K562 (cell line): ENCODE measurements at regions not wholly inside any gene's neighbourhood (a gene's known extent, or its start where the extent isn't known, plus 50 kb on each side); places are given as distances from the start of the nearest gene placed in this dataset.

Source experiments
- ATAC-seq: fragments of 200-7000 bp; cut with Tn5 transposase; 3 replicates; pipeline ENCODE4 v1.9.1; 2020; ENCODE audit warnings: moderate library complexity
- BruUV-seq: library from RNA; stranded (reverse); fragments of 400-500 nt; replicated peaks from 2 replicates; lab custom pipeline; 2021; lab: Mats Ljungman, UMichigan
- CTCF ChIA-PET: fragments of 300-600 bp; formaldehyde crosslinking; extraction: SDS; loops from one replicate; lab custom pipeline; 2021; ENCODE audit warnings: low intra/inter-chr PET ratio; lab: Yijun Ruan, JAX
- POLR2A ChIA-PET: fragments of 300-600, 350-650 bp; sonication (Branson Sonifier 250); formaldehyde crosslinking; extraction: SDS; loops from one replicate; lab custom pipeline; 2021; ENCODE audit warnings: antibody characterized with exemption, inconsistent platforms; lab: Yijun Ruan, JAX
- DNase-seq, 4 experiments: peaks; one replicate each; pipeline versions ENCODE4 v3.0.0 to v3.0.0-alpha.2; 2011 to 2018; ENCODE audit warnings: low spot score in 3 of 4, mixed read lengths in 3 of 4; ENCODE audit errors: extremely low read depth in 1 of 4
- FAIRE-seq: peaks from 2 replicates; lab custom pipeline; 2011; peaks lifted over from hg19 to GRCh38; lab: Jason Lieb, UNC
- H2AFZ ChIP-seq: 2 replicates; pipeline ENCODE4 v1.6.0; 2011; ENCODE audit warnings: low read depth, low read length, control low read depth, inconsistent platforms
- H3K27ac ChIP-seq: fragments of 200-600 bp; 3 replicates; pipeline ENCODE4 v1.8.0; 2011; ENCODE audit warnings: low read depth, mild to moderate bottlenecking, control low read depth, inconsistent platforms, low read length, moderate library complexity, mixed read lengths; ENCODE audit errors: extremely low read depth
- H3K27me3 ChIP-seq, 2 experiments: fragments of 300-600 bp in 1 of 2; 2 replicates in 1 of 2; 3 replicates in 1 of 2; pipeline versions ENCODE4 v1.6.0 to v1.8.0; 2011; ENCODE audit warnings: inconsistent platforms in 2 of 2, low read length in 2 of 2, mild to moderate bottlenecking in 1 of 2, mixed read lengths in 1 of 2, moderate library complexity in 1 of 2; ENCODE audit not compliant: control insufficient read depth in 2 of 2, insufficient read depth in 2 of 2
- H3K36me3 ChIP-seq: fragments of 300-600 bp; 3 replicates; pipeline ENCODE4 v1.8.0; 2011; ENCODE audit warnings: mild to moderate bottlenecking, low read length, inconsistent platforms; ENCODE audit not compliant: control insufficient read depth, insufficient read depth
- H3K4me1 ChIP-seq, 2 experiments: fragments of 200-600 bp in 1 of 2; replicated peaks in 1 of 2; 2 replicates in 1 of 2; 3 replicates in 1 of 2; pipeline versions ENCODE4 v1.5.1 to v1.8.0; 2011; ENCODE audit warnings: inconsistent platforms in 2 of 2, low read length in 2 of 2, mild to moderate bottlenecking in 1 of 2, mixed read lengths in 1 of 2, moderate library complexity in 1 of 2; ENCODE audit not compliant: control insufficient read depth in 2 of 2, insufficient read depth in 2 of 2
- H3K4me2 ChIP-seq: 2 replicates; pipeline ENCODE4 v1.6.1; 2011; ENCODE audit warnings: low read length, control low read depth, inconsistent platforms, mixed read lengths; ENCODE audit not compliant: insufficient read depth
- H3K4me3 ChIP-seq: fragments of 200-600 bp; sonication (generic), shearing (Covaris generic); 2 replicates; pipeline ENCODE4 v1.5.1; 2016; ENCODE audit warnings: control low read depth, inconsistent platforms
- H3K79me2 ChIP-seq: fragments of 200-600 bp; 3 replicates; pipeline ENCODE4 v1.8.0; 2011; ENCODE audit warnings: low read length, inconsistent platforms; ENCODE audit not compliant: control insufficient read depth, insufficient read depth
- H3K9ac ChIP-seq, 2 experiments: 2 replicates each; pipeline versions ENCODE4 v1.6.0 to v1.6.1; 2011; ENCODE audit warnings: low read depth in 2 of 2, low read length in 2 of 2, control low read depth in 1 of 2, inconsistent platforms in 1 of 2, mild to moderate bottlenecking in 1 of 2, mixed read lengths in 1 of 2; ENCODE audit not compliant: insufficient read depth in 1 of 2
- H3K9me1 ChIP-seq: one replicate; pipeline ENCODE4 v1.6.0; 2011; ENCODE audit warnings: inconsistent platforms, mild to moderate bottlenecking, low read length, moderate library complexity; ENCODE audit not compliant: control insufficient read depth, insufficient read depth
- H3K9me3 ChIP-seq: replicated peaks from 2 replicates; pipeline ENCODE4 v1.5.1; 2011; ENCODE audit warnings: low read depth, low read length, inconsistent platforms; ENCODE audit not compliant: control insufficient read depth, insufficient read depth
- H4K20me1 ChIP-seq: replicated peaks from 2 replicates; pipeline ENCODE4 v1.6.1; 2011; ENCODE audit warnings: low read length, inconsistent platforms, mixed read lengths; ENCODE audit not compliant: control insufficient read depth, insufficient read depth
- ATF3 ChIP-seq, 2 experiments: fragments of 450-650 bp in 1 of 2; sonication (generic) in 1 of 2; formaldehyde crosslinking in 1 of 2; IDR thresholded peaks in 1 of 2; conservative IDR thresholded peaks in 1 of 2; 2 replicates each; pipeline versions ENCODE4 v1.6.1 to v1.8.1; 2016 to 2023; ENCODE audit warnings: mild to moderate bottlenecking in 2 of 2, moderate library complexity in 2 of 2, inconsistent platforms in 1 of 2, missing genetic modification reagents in 1 of 2
- DMBX1 ChIP-seq: fragments of 250-450 bp; sonication (Bioruptor Pico); IDR thresholded peaks from 2 replicates; pipeline ENCODE4 v1.8.0; 2022; ENCODE audit warnings: inconsistent platforms, mild to moderate bottlenecking, moderate library complexity, borderline replicate concordance
- MAFG ChIP-seq: fragments of 450-650 bp; conservative IDR thresholded peaks from 2 replicates; pipeline ENCODE4 v1.6.1; 2016; ENCODE audit warnings: missing genetic modification characterization, missing compliant biosample characterization
- MCM7 ChIP-seq, 2 experiments: fragments of 450-650 bp; IDR thresholded peaks; 2 replicates each; pipeline ENCODE4 v1.6.1; 2016 to 2018
- OTX1 ChIP-seq: fragments of 450-650 bp; formaldehyde crosslinking; IDR thresholded peaks from 2 replicates; pipeline ENCODE4 v1.4.0; 2022; ENCODE audit warnings: mild to moderate bottlenecking
- USF2 ChIP-seq: sonication (generic); formaldehyde crosslinking; IDR thresholded peaks from 2 replicates; pipeline ENCODE4 v1.5.0; 2020; ENCODE audit warnings: missing genetic modification reagents
- WGBS: fragments of 100-300 bp; shearing (Covaris generic); methylation state at CpG from one replicate; pipeline ENCODE4 v1.1.6; 2016; ENCODE audit warnings: low coverage, mixed read lengths; ENCODE audit not compliant: insufficient coverage; ENCODE audit errors: missing lambda C conversion rate; 5-methylcytosine and 5-hydroxymethylcytosine counted together
- in situ Hi-C: fragments of 300-500 bp; cut with MboI; formaldehyde crosslinking; loops from 4 replicates; pipeline ENCODE4 v1.15.0; 2018; ENCODE audit warnings: inconsistent platforms, mixed read lengths
- intact Hi-C: fragments of 100-400 bp; cut with micrococcal nuclease; formaldehyde crosslinking; loops from 2 replicates; pipeline ENCODE4 v1.14.2; 2022

- in situ Hi-C loops = no loop called here
- Histone ChIP-seq H3K9ac (no peak overlapping the region), H3K27ac (no peak overlapping the region), H3K36me3 (no peaks in the 10 kb centered on the region), H4K20me1 (no peaks in the 10 kb centered on the region), H2AFZ (no peak overlapping the region), H3K79me2 (no peaks in the 10 kb centered on the region)
- DNase-seq = no peak
- CTCF ChIA-PET = no interaction called here
- intact Hi-C loops = no loop called here
- BruUV-seq = no TSS peak
- no peak for TF ChIP-seq MAFG
- TF ChIP-seq USF2 (CRISPR knock-in tag) = no peak
- no peak for TF ChIP-seq ATF3 (IDR thresholded peaks at IDR 0.05)
- TF ChIP-seq ATF3 (CRISPR knock-in tag; conservative IDR thresholded peaks at IDR 0.05) = no peak
- TF ChIP-seq DMBX1 = no peak
- TF ChIP-seq MCM7 (IDR thresholded peaks at IDR 0.05) = no peak
- no peak for TF ChIP-seq OTX1 (CRISPR knock-in tag)
- TF ChIP-seq, all 486 proteins: peak for 0
- FAIRE-seq (no peak), ATAC-seq (no peak)
- 0% methylated on average over 3 of the region's 4 CpGs for WGBS
- Histone ChIP-seq H3K4me1 (no peaks in the 10 kb centered on the region), H3K9me3 (no peaks in the 10 kb centered on the region), H3K4me2 (no peak overlapping the region), H3K4me3 (no peak overlapping the region), H3K9me1 (no peaks in the 10 kb centered on the region), H3K27me3 (peaks cover 3 to 4% of the 10 kb centered on the region in 2 experiments; a peak in 2 of 5 replicates)
- POLR2A ChIA-PET = no interaction called here
Measured at GRCh38 chr20:48238326-48238725, 453.0 kb upstream of the SULF2 start.
